Epidermal melanocyte (primary cell): ENCODE measurements at regions not wholly inside any gene's neighbourhood (a gene's known extent, or its start where the extent isn't known, plus 50 kb on each side); places are given as distances from the start of the nearest gene placed in this dataset.
"Not testable (repeated sequence)": the region's sequence is repeated elsewhere in the genome, so short reads cannot be mapped to it uniquely, and the experiment has no call there.

Experiments
- DNase-seq: peaks from one replicate; pipeline ENCODE4 v3.0.0; 2011; ENCODE audit warnings: low spot score; ENCODE audit not compliant: insufficient read length

GRCh38 chr12:42923583-42923982, 334.0 kb upstream of the PRICKLE1 start:
- DNase-seq: no peak

- DNase-seq: no peak
These were observed 333.6 kb upstream of the PRICKLE1 start for GRCh38 chr12:42923156-42923555.

- DNase-seq: no peak
These were observed 332.9 kb upstream of the PRICKLE1 start for GRCh38 chr12:42922505-42922850.

- no peak for DNase-seq
These were observed 332.4 kb upstream of the PRICKLE1 start for GRCh38 chr12:42921741-42922504.

GRCh38 chr12:42919691-42920090, 330.1 kb upstream of the PRICKLE1 start:
- no peak for DNase-seq

GRCh38 chr12:42918443-42918842, 328.9 kb upstream of the PRICKLE1 start:
- no peak for DNase-seq

GRCh38 chr12:42916143-42916542, 326.6 kb upstream of the PRICKLE1 start:
- DNase-seq: no peak

- no peak for DNase-seq
These were observed 325.9 kb upstream of the PRICKLE1 start for GRCh38 chr12:42915426-42915825.

GRCh38 chr12:42912367-42912766, 322.8 kb upstream of the PRICKLE1 start:
- DNase-seq: no peak

- no peak for DNase-seq
These were observed 321.1 kb upstream of the PRICKLE1 start for GRCh38 chr12:42910656-42911055.

GRCh38 chr12:42908712-42909111, 319.2 kb upstream of the PRICKLE1 start:
- DNase-seq: no peak

GRCh38 chr12:42906801-42907200, 317.3 kb upstream of the PRICKLE1 start:
- DNase-seq: not testable (repeated sequence)

GRCh38 chr12:42905419-42905705, 315.8 kb upstream of the PRICKLE1 start:
- no peak for DNase-seq

- DNase-seq: no peak
These were observed 315.3 kb upstream of the PRICKLE1 start for GRCh38 chr12:42904683-42905418.

- DNase-seq: no peak
These were observed 314.2 kb upstream of the PRICKLE1 start for GRCh38 chr12:42903736-42904135.

- DNase-seq: peak; percentile 18
These were observed 312.5 kb upstream of the PRICKLE1 start for GRCh38 chr12:42902001-42902400.

GRCh38 chr12:42893803-42894202, 304.3 kb upstream of the PRICKLE1 start:
- DNase-seq: no peak

- DNase-seq: no peak
These were observed 303.4 kb upstream of the PRICKLE1 start for GRCh38 chr12:42892702-42893551.

- no peak for DNase-seq
These were observed 298.1 kb upstream of the PRICKLE1 start for GRCh38 chr12:42887657-42888056.

- DNase-seq: no peak
These were observed 296.6 kb upstream of the PRICKLE1 start for GRCh38 chr12:42886160-42886559.

GRCh38 chr12:42885677-42886076, 296.1 kb upstream of the PRICKLE1 start:
- no peak for DNase-seq

- no peak for DNase-seq
These were observed 294.6 kb upstream of the PRICKLE1 start for GRCh38 chr12:42884116-42884515.
